ENCODE measurements at regions not wholly inside any gene's neighbourhood (a gene's known extent, or its start where the extent isn't known, plus 50 kb on each side); places are given as distances from the start of the nearest gene placed in this dataset.

DNA sequence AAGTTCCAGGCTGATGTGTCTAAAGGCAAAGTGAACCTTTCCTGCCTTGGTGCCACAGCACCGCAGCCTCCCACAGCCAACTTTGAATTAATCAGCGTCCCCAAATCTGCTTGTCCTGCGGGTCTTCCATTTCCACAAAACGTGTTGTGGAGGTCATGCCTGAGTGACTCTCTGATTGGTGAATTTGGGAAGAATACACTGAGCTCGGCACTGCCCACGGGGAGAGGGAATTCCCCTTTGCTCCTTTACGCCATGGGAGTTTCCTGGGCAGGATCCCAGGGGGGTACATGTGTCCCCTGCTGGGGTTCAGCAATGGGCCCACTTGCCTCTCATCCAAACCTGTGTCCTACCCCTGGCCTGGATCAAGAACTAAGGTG lies 90.4 kb downstream of the LHX2 start:
- Histone ChIP-seq H3K9ac (ENCODE audit: low read depth in 1 of 2, low read length in 2 of 2) (no peak overlapping the region), H3K4me1 (ENCODE audit: control insufficient read depth in 4 of 4, insufficient read depth in 4 of 4, low read length in 3 of 4) (no peaks in the 10 kb centered on the region), H3K27ac (ENCODE audit: low read depth in 1 of 2, low read length in 2 of 2) (no peak overlapping the region), H3K9me3 (ENCODE audit: control insufficient read depth in 4 of 4, low read length in 3 of 4) (no peaks in the 10 kb centered on the region), H3K4me3 (ENCODE audit: low read depth in 1 of 3, low read length in 3 of 3) (no peak overlapping the region), H3K36me3 (ENCODE audit: control insufficient read depth in 4 of 4, insufficient read depth in 3 of 4, low read depth in 1 of 4, low read length in 3 of 4) (no peaks in the 10 kb centered on the region), H3K27me3 (ENCODE audit: control insufficient read depth in 4 of 4, insufficient read depth in 4 of 4, low read length in 3 of 4) (peaks cover 0 to 2% (median 0%) of the 10 kb centered on the region in 4 donors)
- no peak for DNase-seq (ENCODE audit: low spot score)
- 56% methylated on average over 7 of the region's 7 CpGs for WGBS
- no peak for TF ChIP-seq GABPA (IDR thresholded peaks at IDR 0.05 in 1 of 2, conservative IDR thresholded peaks at IDR 0.05 in 1 of 2)
- TF ChIP-seq, protein P1, sequence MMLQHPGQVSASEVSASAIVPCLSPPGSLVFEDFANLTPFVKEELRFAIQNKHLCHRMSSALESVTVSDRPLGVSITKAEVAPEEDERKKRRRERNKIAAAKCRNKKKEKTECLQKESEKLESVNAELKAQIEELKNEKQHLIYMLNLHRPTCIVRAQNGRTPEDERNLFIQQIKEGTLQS (IDR thresholded peaks at IDR 0.05), result no peak
- TF ChIP-seq SP1 (IDR thresholded peaks at IDR 0.05), result no peak
- TF ChIP-seq JUND (IDR thresholded peaks at IDR 0.05), result no peak
- no peak for TF ChIP-seq NR2F2 (IDR thresholded peaks at IDR 0.05)
- no peak for TF ChIP-seq FOXA1 (IDR thresholded peaks at IDR 0.05)
- no peak for TF ChIP-seq HNF4G (IDR thresholded peaks at IDR 0.05)
- TF ChIP-seq RXRA (IDR thresholded peaks at IDR 0.05), result no peak
- TF ChIP-seq HNF4A (conservative IDR thresholded peaks at IDR 0.05), result no peak
- TF ChIP-seq TAF1 (conservative IDR thresholded peaks at IDR 0.05), result no peak
- TF ChIP-seq FOXA2 (IDR thresholded peaks at IDR 0.05), result no peak
- TF ChIP-seq EGR1 (IDR thresholded peaks at IDR 0.05; ENCODE audit: low read depth in 2 of 2), result no peak
- TF ChIP-seq RAD21 (IDR thresholded peaks at IDR 0.05), result no peak

DNA sequence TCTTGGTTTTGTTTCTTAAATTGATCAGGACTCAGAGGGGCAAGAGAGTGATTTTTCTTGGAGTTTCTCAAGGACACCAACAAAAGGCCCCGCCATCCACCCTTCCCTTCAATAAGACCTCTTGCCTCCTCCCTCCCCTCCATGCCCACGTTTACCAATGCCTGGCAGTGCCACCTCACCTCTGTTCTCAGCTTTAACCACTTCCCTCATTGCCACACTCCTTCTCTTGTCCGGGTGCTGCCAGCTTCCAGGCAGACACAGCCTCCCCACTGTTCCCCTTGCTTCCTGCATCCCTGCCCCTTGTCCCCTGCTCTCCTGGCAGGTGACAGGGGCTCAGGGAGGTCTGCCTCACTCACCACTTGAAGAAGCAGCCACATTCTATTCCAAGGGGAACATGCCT lies 90.8 kb downstream of the LHX2 start:
- H3K27ac ChIP-seq (ENCODE audit: low read depth in 1 of 2, low read length in 2 of 2), result no peak overlapping the region
- H3K4me1 ChIP-seq (ENCODE audit: control insufficient read depth in 4 of 4, insufficient read depth in 4 of 4, low read length in 3 of 4), result no peaks in the 10 kb centered on the region
- TF ChIP-seq, protein P2, sequence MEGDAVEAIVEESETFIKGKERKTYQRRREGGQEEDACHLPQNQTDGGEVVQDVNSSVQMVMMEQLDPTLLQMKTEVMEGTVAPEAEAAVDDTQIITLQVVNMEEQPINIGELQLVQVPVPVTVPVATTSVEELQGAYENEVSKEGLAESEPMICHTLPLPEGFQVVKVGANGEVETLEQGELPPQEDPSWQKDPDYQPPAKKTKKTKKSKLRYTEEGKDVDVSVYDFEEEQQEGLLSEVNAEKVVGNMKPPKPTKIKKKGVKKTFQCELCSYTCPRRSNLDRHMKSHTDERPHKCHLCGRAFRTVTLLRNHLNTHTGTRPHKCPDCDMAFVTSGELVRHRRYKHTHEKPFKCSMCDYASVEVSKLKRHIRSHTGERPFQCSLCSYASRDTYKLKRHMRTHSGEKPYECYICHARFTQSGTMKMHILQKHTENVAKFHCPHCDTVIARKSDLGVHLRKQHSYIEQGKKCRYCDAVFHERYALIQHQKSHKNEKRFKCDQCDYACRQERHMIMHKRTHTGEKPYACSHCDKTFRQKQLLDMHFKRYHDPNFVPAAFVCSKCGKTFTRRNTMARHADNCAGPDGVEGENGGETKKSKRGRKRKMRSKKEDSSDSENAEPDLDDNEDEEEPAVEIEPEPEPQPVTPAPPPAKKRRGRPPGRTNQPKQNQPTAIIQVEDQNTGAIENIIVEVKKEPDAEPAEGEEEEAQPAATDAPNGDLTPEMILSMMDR (IDR thresholded peaks at IDR 0.05; ENCODE audit: low read depth, low read length, missing input control), result no peak
- TF ChIP-seq EGR1 (IDR thresholded peaks at IDR 0.05; ENCODE audit: low read depth in 2 of 2), result no peak
- TF ChIP-seq, protein P1 (IDR thresholded peaks at IDR 0.05), result no peak
- H3K4me3 ChIP-seq (ENCODE audit: low read depth in 1 of 3, low read length in 3 of 3), result no peak overlapping the region
- no peaks in the 10 kb centered on the region for H3K36me3 ChIP-seq (ENCODE audit: control insufficient read depth in 4 of 4, insufficient read depth in 3 of 4, low read depth in 1 of 4, low read length in 3 of 4)
- peaks cover 0 to under 1% (median 0%) of the 10 kb centered on the region in 4 donors for H3K27me3 ChIP-seq (ENCODE audit: control insufficient read depth in 4 of 4, insufficient read depth in 4 of 4, low read length in 3 of 4)
- H3K9ac ChIP-seq (ENCODE audit: low read depth in 1 of 2, low read length in 2 of 2), result no peak overlapping the region
- WGBS, result 41% methylated on average over 3 of the region's 3 CpGs
- H3K9me3 ChIP-seq (ENCODE audit: control insufficient read depth in 4 of 4, low read length in 3 of 4), result no peaks in the 10 kb centered on the region
- no peak for DNase-seq (ENCODE audit: low spot score)

DNA sequence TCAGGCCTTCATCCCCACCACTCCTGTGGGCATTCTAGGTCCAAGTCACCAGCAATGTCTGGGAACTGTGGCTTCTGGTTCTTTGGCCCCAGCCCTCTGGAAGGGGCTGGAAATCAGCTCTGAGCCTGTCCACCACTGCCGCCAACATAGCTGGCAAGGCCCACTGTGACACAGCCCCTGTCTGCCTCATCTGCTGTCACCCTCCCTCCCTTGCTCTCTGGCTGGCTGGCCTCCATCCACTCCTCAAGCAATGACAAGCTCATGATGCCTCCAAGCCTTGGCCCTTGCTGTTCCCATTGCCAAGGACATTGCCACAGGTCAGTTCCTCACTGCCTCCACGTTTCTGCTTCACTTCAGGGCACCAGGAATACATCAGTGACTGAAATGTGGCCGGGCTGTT lies 93.7 kb downstream of the LHX2 start:
- TF ChIP-seq, protein P3, sequence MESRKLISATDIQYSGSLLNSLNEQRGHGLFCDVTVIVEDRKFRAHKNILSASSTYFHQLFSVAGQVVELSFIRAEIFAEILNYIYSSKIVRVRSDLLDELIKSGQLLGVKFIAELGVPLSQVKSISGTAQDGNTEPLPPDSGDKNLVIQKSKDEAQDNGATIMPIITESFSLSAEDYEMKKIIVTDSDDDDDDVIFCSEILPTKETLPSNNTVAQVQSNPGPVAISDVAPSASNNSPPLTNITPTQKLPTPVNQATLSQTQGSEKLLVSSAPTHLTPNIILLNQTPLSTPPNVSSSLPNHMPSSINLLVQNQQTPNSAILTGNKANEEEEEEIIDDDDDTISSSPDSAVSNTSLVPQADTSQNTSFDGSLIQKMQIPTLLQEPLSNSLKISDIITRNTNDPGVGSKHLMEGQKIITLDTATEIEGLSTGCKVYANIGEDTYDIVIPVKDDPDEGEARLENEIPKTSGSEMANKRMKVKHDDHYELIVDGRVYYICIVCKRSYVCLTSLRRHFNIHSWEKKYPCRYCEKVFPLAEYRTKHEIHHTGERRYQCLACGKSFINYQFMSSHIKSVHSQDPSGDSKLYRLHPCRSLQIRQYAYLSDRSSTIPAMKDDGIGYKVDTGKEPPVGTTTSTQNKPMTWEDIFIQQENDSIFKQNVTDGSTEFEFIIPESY (IDR thresholded peaks at IDR 0.05), result no peak
- TF ChIP-seq FOXA1 (IDR thresholded peaks at IDR 0.05) (no peak), EGR1 (IDR thresholded peaks at IDR 0.05; ENCODE audit: low read depth in 2 of 2) (no peak), TAF1 (conservative IDR thresholded peaks at IDR 0.05) (no peak), RAD21 (IDR thresholded peaks at IDR 0.05) (no peak), NR2F2 (IDR thresholded peaks at IDR 0.05) (no peak), JUND (IDR thresholded peaks at IDR 0.05) (no peak), FOXA2 (IDR thresholded peaks at IDR 0.05) (no peak), RXRA (IDR thresholded peaks at IDR 0.05) (no peak), HNF4A (conservative IDR thresholded peaks at IDR 0.05) (no peak), REST (IDR thresholded peaks at IDR 0.05) (no peak)
- TF ChIP-seq, protein P4, sequence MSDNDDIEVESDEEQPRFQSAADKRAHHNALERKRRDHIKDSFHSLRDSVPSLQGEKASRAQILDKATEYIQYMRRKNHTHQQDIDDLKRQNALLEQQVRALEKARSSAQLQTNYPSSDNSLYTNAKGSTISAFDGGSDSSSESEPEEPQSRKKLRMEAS (IDR thresholded peaks at IDR 0.05), result no peak
- no peak overlapping the region for H3K4me3 ChIP-seq (ENCODE audit: low read depth in 1 of 3, low read length in 3 of 3)
- H3K9me3 ChIP-seq (ENCODE audit: control insufficient read depth in 4 of 4, low read length in 3 of 4), result no peaks in the 10 kb centered on the region
- no peak overlapping the region for H3K9ac ChIP-seq (ENCODE audit: low read depth in 1 of 2, low read length in 2 of 2)
- no peaks in the 10 kb centered on the region for H3K36me3 ChIP-seq (ENCODE audit: control insufficient read depth in 4 of 4, insufficient read depth in 3 of 4, low read depth in 1 of 4, low read length in 3 of 4)
- H3K27ac ChIP-seq (ENCODE audit: low read depth in 1 of 2, low read length in 2 of 2), result no peak overlapping the region
- H3K27me3 ChIP-seq (ENCODE audit: control insufficient read depth in 4 of 4, insufficient read depth in 4 of 4, low read length in 3 of 4), result no peaks in the 10 kb centered on the region
- no peak for DNase-seq (ENCODE audit: low spot score)
- H3K4me1 ChIP-seq (ENCODE audit: control insufficient read depth in 4 of 4, insufficient read depth in 4 of 4, low read length in 3 of 4), result no peaks in the 10 kb centered on the region
- WGBS, result 84% methylated on average over 3 of the region's 3 CpGs

Data from liver (tissue), 8 donors.